Psoas muscle (tissue), 7 donors: ENCODE measurements at regions not wholly inside any gene's neighbourhood (a gene's known extent, or its start where the extent isn't known, plus 50 kb on each side); places are given as distances from the start of the nearest gene placed in this dataset.

ENCODE experiments used
- ATAC-seq, 4 donors: fragments of 200-7000 bp; cut with Tn5 transposase; one replicate each; pipeline ENCODE4 v1.9.1; 2020; ENCODE audit warnings: moderate library complexity in 3 of 4, mild to moderate bottlenecking in 2 of 4
- DNase-seq, 2 donors: peaks; one replicate each; pipeline ENCODE4 v3.0.0-alpha.2; 2020
- H3K27ac ChIP-seq: fragments of 200-600 bp; one replicate; pipeline ENCODE4 v1.8.0; 2022
- H3K27me3 ChIP-seq, 3 donors: fragments of 200-600 bp in 1 of 3; one replicate each; pipeline versions ENCODE4 v1.6.1 to v1.8.0; 2013 to 2022; ENCODE audit warnings: low read length in 2 of 3, mild to moderate bottlenecking in 2 of 3, moderate library complexity in 1 of 3; ENCODE audit not compliant: insufficient read depth in 3 of 3
- H3K36me3 ChIP-seq, 2 donors: fragments of 200-600 bp in 1 of 2; one replicate each; pipeline versions ENCODE4 v1.6.1 to v1.8.0; 2013 to 2022; ENCODE audit warnings: low read depth in 1 of 2, mild to moderate bottlenecking in 1 of 2, moderate library complexity in 1 of 2; ENCODE audit not compliant: insufficient read depth in 1 of 2
- H3K4me1 ChIP-seq: fragments of 200-600 bp; one replicate; pipeline ENCODE4 v1.8.0; 2022
- H3K4me3 ChIP-seq: fragments of 200-600 bp; one replicate; pipeline ENCODE4 v1.8.0; 2022; ENCODE audit warnings: mild to moderate bottlenecking
- H3K9me3 ChIP-seq: fragments of 200-600 bp; one replicate; pipeline ENCODE4 v1.8.0; 2022
- WGBS, 3 donors: extraction: QIAGEN DNeasy Blood & Tissue Kit; methylation state at CpG; one replicate each; pipeline versions ENCODE4 v1.1.6 to v1.1.7; 2013; 5-methylcytosine and 5-hydroxymethylcytosine counted together
- intact Hi-C, 2 donors: fragments of 100-400 bp; cut with DNase I; formaldehyde crosslinking; loops; one replicate each; pipeline versions ENCODE4 v1.11.0 to v1.14.2; 2022
- TF ChIP-seq, protein P1 (sequence below): fragments of 200-600 bp; IDR thresholded peaks from one replicate; pipeline ENCODE4 v1.8.0; 2022; ENCODE audit warnings: antibody characterized with exemption
- donor health status: healthy with polysubstance abuse.
- donor health status: DM: no; HTN: no; CAD: no; lungs with moderate emphysema.
- donor health status: Bipolar disorder and iron deficiency.
- donor health status: healthy.
- donor health status: DM: yes; HTN: yes; CAD: no.
- donor health status: DM: no; HTN: no; CAD: no.
- donor health status: DM: yes; HTN: yes; CAD: no.

DNA sequence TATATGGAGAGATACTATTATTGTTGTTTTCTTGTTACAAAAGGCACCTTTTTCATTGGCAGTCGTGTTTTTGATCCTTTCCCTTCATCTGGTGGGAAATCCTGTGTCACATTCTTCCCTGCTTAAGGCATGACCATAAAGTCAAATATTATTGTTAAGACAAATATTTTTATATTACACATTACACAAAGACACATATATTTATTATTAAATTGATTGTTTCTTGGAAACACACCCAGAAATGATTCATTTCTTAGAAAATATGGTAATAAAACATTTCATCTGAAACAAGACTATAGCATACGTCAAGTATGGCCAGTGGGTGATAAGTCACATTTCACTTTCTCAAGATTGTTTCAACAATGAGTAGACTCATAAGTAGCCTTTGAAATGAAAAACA lies 77.3 kb downstream of the KCTD12 start:
- 85 to 87% (median 85%) methylated on average over 2 of the region's 2 CpGs for WGBS, 3 donors
- TF ChIP-seq, protein P1, sequence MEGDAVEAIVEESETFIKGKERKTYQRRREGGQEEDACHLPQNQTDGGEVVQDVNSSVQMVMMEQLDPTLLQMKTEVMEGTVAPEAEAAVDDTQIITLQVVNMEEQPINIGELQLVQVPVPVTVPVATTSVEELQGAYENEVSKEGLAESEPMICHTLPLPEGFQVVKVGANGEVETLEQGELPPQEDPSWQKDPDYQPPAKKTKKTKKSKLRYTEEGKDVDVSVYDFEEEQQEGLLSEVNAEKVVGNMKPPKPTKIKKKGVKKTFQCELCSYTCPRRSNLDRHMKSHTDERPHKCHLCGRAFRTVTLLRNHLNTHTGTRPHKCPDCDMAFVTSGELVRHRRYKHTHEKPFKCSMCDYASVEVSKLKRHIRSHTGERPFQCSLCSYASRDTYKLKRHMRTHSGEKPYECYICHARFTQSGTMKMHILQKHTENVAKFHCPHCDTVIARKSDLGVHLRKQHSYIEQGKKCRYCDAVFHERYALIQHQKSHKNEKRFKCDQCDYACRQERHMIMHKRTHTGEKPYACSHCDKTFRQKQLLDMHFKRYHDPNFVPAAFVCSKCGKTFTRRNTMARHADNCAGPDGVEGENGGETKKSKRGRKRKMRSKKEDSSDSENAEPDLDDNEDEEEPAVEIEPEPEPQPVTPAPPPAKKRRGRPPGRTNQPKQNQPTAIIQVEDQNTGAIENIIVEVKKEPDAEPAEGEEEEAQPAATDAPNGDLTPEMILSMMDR: no peak
- Histone ChIP-seq H3K4me3 (no peak overlapping the region), H3K4me1 (no peaks in the 10 kb centered on the region), H3K9me3 (no peaks in the 10 kb centered on the region), H3K36me3 (no peaks in the 10 kb centered on the region), H3K27me3 (no peaks in the 10 kb centered on the region), H3K27ac (no peak overlapping the region)
- ATAC-seq: no peak
- no peak for DNase-seq
- intact Hi-C loops: no loop called here

DNA sequence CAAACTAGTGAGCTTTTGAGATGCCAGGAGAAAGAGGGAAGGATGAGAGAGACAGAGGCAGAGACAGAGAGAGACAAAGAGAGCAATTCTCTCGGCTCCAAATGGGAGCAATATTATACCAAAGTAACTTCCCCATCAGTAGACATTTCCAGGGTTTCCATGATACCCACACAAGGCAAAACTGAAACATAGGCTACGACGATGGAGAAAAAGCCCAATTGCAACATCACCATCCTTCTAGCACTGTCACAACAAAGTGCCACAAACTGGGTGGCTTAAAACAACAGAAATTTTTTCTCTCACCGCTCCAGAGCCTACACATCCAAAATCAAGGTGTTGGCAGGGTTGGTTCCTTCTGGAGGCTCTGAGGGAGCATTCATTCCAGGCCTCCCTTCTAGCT lies 81.4 kb downstream of the KCTD12 start:
- H3K4me3 ChIP-seq: no peak overlapping the region
- intact Hi-C loops: no loop called here
- H3K4me1 ChIP-seq: no peaks in the 10 kb centered on the region
- no peaks in the 10 kb centered on the region for H3K9me3 ChIP-seq
- no peak for ATAC-seq
- no peaks in the 10 kb centered on the region for H3K36me3 ChIP-seq
- DNase-seq: no peak
- 94 to 96% (median 95%) methylated on average over 4 of the region's 4 CpGs for WGBS, 3 donors
- H3K27me3 ChIP-seq: no peaks in the 10 kb centered on the region
- no peak overlapping the region for H3K27ac ChIP-seq
- TF ChIP-seq, protein P1: no peak

DNA sequence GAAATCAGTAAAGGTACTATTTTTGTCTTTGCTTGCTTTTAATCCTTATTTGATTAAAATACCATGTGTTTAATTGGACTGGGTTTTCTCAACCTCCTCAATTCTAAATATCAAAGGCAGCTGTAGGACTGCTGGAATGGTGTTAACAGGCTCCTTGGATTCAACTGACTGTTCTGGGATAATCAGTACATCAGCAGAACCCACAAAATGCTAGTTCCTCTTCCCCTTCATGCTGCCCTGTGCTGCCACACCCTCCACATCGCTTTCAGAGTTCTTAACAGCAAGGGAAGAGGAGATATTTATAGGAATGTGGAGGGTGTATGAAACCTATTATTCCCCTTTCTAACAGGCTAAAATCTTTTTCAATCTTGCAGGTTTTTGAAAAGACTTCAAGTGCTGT lies 82.4 kb downstream of the KCTD12 start:
- no peaks in the 10 kb centered on the region for H3K9me3 ChIP-seq
- WGBS, 3 donors: 71 to 83% (median 82%) methylated on average over 1 of the region's 1 CpG
- no peaks in the 10 kb centered on the region for H3K36me3 ChIP-seq
- no peak overlapping the region for H3K4me3 ChIP-seq
- no peaks in the 10 kb centered on the region for H3K27me3 ChIP-seq
- intact Hi-C loops: no loop called here
- no peak for ATAC-seq
- TF ChIP-seq, protein P1: no peak
- DNase-seq: no peak
- no peak overlapping the region for H3K27ac ChIP-seq
- H3K4me1 ChIP-seq: no peaks in the 10 kb centered on the region

DNA sequence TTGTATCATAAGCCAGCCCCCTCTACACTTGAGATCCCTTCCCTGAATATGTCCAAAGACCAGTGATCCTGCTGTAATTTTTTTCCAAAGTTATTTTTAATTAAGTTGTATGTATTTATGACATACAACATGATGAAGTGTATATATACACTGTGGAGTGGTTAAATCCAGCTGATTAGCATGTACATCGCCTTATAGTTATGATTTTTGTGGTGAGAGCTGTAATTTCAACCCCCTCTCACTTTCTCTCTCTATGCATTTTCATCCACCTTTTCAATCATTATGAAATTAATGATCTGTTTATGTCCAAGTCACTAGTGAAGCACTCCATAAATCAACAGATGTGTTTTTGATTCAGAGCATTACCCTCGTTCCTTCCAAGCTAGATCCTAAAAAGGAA lies 85.3 kb downstream of the KCTD12 start:
- Histone ChIP-seq H3K27me3 (no peaks in the 10 kb centered on the region), H3K27ac (no peak overlapping the region), H3K4me1 (no peaks in the 10 kb centered on the region), H3K36me3 (no peaks in the 10 kb centered on the region), H3K9me3 (no peaks in the 10 kb centered on the region), H3K4me3 (no peak overlapping the region)
- WGBS, 3 donors: 79 to 89% (median 82%) methylated on average over 2 of the region's 2 CpGs
- DNase-seq (no peak), ATAC-seq (no peak)
- TF ChIP-seq, protein P1: no peak
- intact Hi-C loops: no loop called here

DNA sequence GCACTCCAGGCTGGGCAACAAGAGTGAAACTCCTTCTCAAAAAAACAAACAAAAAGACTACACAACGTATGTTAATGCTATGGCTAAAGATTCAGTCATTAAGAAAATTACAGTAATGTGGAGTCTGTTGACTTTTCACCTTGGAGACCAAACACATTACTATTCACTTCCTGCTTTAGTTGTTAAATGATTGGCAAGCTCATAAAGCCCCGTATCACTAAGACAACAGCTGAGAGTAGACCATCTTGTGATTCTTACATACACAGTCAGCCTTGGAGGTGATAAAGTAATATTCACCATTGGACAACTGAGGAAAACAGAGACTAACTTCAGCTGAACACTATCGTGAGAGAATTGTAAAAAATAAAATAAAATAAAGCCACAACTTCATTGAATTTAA lies 86.5 kb downstream of the KCTD12 start:
- ATAC-seq: no peak
- Histone ChIP-seq H3K4me1 (no peaks in the 10 kb centered on the region), H3K36me3 (no peaks in the 10 kb centered on the region), H3K9me3 (no peaks in the 10 kb centered on the region), H3K27me3 (no peaks in the 10 kb centered on the region), H3K4me3 (no peak overlapping the region), H3K27ac (no peak overlapping the region)
- intact Hi-C loops: no loop called here
- no peak for DNase-seq
- TF ChIP-seq, protein P1: no peak
- 24 to 31% (median 27%) methylated on average over 3 of the region's 3 CpGs for WGBS, 3 donors
